Bronchial epithelial cell (primary cell): ENCODE measurements at regions not wholly inside any gene's neighbourhood (a gene's known extent, or its start where the extent isn't known, plus 50 kb on each side); places are given as distances from the start of the nearest gene placed in this dataset.

Source experiments
- DNase-seq: peaks from one replicate; pipeline ENCODE4 v3.0.0-alpha.2; 2010; ENCODE audit warnings: low read depth
- FAIRE-seq: peaks from 2 replicates; lab custom pipeline; 2011; peaks lifted over from hg19 to GRCh38; lab: Jason Lieb, UNC
- H3K27me3 ChIP-seq: 2 replicates; pipeline ENCODE4 v1.5.1; 2011; ENCODE audit warnings: low read length; ENCODE audit not compliant: control insufficient read depth, insufficient read depth
- H3K36me3 ChIP-seq: 2 replicates; pipeline ENCODE4 v1.5.1; 2011; ENCODE audit warnings: low read length; ENCODE audit not compliant: control insufficient read depth, insufficient read depth
- H3K4me3 ChIP-seq: 2 replicates; pipeline ENCODE4 v1.5.1; 2011; ENCODE audit warnings: mild to moderate bottlenecking, low read depth, low read length, control low read depth
- CTCF ChIP-seq: IDR thresholded peaks from 2 replicates; pipeline ENCODE4 v1.5.1; 2011; ENCODE audit warnings: mild to moderate bottlenecking, moderate library complexity, low read length, control low read depth, inconsistent platforms; ENCODE audit not compliant: insufficient read depth, severe bottlenecking

DNA sequence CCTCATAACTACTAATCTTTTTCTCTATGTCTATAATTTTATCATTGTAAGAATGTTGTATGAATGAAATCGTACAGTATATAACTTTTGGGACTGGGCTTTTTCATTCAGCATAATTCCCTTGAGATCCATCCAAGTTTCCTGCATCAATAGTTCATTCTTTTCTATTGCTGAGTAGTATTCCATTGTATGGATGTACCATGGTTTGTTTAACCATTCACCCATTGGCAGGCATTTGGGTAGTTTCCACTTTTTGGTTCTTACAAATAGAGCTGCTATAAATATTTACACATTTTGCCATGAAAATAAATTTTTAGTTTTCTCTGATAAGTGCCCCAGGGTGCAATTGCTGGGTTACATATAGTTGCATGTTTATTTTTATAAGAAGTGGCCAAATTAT, 659.8 kb downstream of the RAPGEF2 start:
- Histone ChIP-seq H3K27me3 (no peaks in the 10 kb centered on the region), H3K36me3 (no peaks in the 10 kb centered on the region), H3K4me3 (no peak overlapping the region)
- DNase-seq (no peak), FAIRE-seq (no peak)
- TF ChIP-seq CTCF, result no peak

DNA sequence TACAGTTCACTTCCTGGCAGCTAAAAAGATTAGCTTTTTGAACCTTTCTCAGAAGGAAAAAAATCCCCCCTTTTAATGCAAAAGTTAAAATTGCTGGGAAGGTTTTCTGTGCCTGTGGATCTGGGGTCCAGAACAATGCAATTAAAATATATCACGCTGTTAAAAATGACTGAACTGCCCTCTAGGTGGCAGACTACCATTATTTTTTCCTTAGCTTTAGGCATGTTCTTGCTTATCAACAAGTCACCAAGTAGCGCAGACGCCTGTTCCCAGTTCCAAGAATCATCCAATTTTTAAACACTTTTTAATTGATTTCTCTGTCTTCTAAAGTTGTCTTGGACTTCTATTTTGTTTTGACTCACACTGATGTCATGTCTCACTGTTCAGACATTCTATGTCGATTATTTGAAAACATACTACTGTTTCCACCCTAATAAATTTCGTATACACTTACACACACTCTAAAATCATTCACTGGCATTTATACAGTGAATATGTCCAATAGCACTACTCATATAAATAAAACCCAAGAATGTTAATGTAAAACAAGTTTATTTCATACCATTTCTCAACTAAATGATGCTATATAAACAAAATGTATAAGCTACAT, 661.6 kb downstream of the RAPGEF2 start:
- peak; percentile 64 for DNase-seq
- TF ChIP-seq CTCF, result peak; percentile 65
- H3K27me3 ChIP-seq, result no peaks in the 10 kb centered on the region
- H3K36me3 ChIP-seq, result no peaks in the 10 kb centered on the region
- no peak overlapping the region for H3K4me3 ChIP-seq
- no peak for FAIRE-seq

- DNase-seq, result no peak
- H3K36me3 ChIP-seq, result no peaks in the 10 kb centered on the region
- H3K4me3 ChIP-seq, result no peak overlapping the region
- H3K27me3 ChIP-seq, result no peaks in the 10 kb centered on the region
- no peak for TF ChIP-seq CTCF
- FAIRE-seq, result no peak
These were observed 662.5 kb downstream of the RAPGEF2 start for GRCh38 chr4:159765382-159765781.

DNA sequence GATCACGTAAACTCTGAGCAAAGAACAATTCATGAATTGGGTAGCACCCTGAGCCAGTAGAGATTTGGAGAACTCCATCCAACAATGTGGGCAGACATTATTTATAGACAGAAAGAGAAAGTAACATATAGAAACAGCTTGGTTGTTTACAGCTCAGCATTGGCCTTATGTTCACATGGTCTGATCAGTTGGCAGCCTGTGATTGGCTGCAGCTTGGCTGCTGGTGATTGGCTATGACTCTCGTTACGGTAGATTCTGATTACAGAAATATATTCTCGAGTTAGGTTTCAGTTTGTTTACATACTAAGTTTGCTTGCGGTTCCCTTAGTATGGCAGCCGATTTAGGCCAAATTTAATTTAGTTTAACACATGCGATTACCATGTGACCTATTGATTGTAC, 663.4 kb downstream of the RAPGEF2 start:
- no peaks in the 10 kb centered on the region for H3K36me3 ChIP-seq
- TF ChIP-seq CTCF, result no peak
- FAIRE-seq (no peak), DNase-seq (no peak)
- no peaks in the 10 kb centered on the region for H3K27me3 ChIP-seq
- no peak overlapping the region for H3K4me3 ChIP-seq

DNA sequence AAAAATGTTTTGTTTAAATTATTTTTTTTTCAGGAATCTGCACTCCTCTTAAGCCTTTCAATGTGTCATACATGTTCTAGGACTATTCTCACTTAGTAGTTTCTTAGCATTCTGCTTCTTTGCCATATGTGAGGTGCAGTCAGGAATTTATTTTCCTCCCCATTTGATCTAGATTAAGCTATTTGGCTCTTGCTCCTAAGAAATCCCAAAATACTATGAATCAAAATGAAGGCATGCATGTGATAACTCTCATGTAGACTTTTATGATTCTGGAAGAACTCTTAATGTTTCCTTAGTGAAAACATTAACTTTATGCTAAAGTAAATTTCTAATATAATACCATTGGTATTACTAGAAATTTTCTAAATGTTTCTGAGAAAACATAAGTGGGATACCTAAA, 664.5 kb downstream of the RAPGEF2 start:
- no peaks in the 10 kb centered on the region for H3K27me3 ChIP-seq
- no peak overlapping the region for H3K4me3 ChIP-seq
- no peaks in the 10 kb centered on the region for H3K36me3 ChIP-seq
- TF ChIP-seq CTCF, result no peak
- FAIRE-seq, result no peak
- no peak for DNase-seq

DNA sequence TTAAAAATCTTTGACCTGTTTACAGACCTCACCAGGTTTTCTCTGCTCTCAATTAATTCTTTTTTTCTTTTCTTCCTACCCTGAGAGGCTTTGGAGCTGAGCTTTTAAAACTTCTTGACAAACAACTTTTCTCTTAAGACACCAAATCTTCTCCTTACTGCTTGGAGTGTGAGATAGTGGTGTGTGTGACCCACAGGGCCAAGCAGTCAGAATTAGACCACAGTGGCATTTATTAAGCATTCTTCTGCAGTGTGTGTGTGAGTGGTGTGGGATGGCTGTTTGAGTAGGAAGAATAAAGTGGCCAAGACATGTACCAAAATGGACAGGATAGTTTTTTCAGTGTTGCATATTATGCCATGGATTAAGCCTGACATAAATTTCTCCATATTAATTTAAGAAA, 665.1 kb downstream of the RAPGEF2 start:
- H3K27me3 ChIP-seq, result no peaks in the 10 kb centered on the region
- H3K36me3 ChIP-seq, result no peaks in the 10 kb centered on the region
- no peak for TF ChIP-seq CTCF
- FAIRE-seq (no peak), DNase-seq (no peak)
- no peak overlapping the region for H3K4me3 ChIP-seq
